Urothelium cell line (cell line): ENCODE measurements at regions not wholly inside any gene's neighbourhood (a gene's known extent, or its start where the extent isn't known, plus 50 kb on each side); places are given as distances from the start of the nearest gene placed in this dataset.

Experiments
- DNase-seq: peaks from one replicate; pipeline ENCODE4 v3.0.0; 2011; ENCODE audit warnings: low spot score, mixed read lengths
- FAIRE-seq: peaks from 2 replicates; lab custom pipeline; 2011; peaks lifted over from hg19 to GRCh38; lab: Jason Lieb, UNC

DNA sequence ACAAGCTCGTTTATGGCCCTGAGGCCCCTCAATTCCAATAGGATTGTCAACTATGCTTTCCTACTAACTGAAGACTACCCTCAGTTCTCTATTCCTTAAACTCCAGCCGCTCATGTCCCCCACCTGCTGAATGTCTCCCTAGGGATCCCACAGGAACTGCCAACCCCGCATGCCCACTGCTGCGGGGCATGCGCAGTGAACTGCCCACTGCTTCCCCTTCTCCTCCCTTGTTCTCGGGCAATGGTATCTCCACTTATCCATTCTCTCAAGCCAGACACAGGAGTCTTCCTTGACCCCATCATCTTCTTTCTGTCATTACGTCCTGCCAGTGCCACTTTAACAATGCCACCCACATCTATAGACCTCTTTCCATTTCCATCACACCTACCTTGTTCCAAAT lies 90.0 kb downstream of the FGF18 start:
- DNase-seq = no peak
- no peak for FAIRE-seq

DNA sequence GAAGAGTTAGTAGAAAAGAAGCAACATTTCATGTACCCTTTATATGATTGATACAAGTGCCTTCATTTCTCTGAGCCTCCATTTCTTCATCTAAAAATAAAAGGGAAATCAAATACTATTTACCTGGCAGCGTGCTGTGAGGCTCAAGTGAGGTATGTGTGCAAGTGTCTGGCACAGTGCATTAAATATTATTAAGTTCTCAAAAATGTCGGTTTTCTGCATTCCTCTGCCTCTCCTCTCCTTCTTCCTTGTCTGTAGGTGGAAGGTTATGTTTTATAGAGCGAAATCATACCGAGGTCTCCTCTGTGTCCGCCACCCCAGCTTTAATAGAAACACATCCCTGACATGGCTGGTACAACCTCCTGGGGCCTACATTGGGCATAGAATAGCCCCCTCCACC lies 93.0 kb downstream of the FGF18 start:
- FAIRE-seq = no peak
- DNase-seq = no peak

DNA sequence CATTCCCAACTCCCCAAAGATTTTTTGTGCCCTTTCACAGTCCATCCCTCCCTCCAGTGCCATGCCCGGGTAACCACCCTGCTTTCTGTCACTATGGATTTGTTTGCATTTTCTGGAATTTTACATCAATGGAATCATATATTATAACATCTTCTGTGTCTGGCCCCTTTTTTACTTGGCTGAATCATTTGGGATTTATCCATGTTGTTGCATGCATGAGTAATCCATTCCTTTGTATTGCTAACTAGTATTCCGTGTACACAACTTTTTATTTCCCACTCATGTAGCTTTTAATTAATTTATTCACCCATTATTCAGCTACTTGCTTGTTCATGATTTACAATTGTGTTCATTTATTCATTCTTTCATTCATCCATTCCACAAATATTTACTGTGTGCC lies 94.1 kb downstream of the FGF18 start:
- FAIRE-seq = no peak

DNA sequence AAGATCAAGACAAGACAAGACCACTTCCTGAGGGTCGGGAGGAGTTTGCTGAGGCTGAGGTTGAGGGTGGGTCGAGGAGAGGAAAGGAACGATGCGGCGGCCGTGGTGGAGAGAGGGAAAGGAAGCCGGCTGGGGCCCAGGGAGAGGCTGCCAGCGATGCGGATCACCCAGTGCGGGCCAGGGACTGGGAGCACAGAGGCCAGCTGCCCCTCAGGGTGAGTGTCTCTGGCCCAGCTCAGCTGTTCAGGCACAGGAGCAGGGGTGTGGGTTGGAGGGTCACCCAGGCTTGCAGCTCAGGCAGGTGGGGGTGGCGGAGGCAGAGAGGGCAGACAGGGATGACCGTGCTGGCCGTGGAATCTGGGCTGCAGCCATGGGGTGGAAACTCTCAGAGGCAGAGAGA lies 99.5 kb downstream of the FGF18 start:
- no peak for FAIRE-seq

More for the DNA sequence above, 94.1 kb downstream of the FGF18 start:
- DNase-seq = no peak

DNA sequence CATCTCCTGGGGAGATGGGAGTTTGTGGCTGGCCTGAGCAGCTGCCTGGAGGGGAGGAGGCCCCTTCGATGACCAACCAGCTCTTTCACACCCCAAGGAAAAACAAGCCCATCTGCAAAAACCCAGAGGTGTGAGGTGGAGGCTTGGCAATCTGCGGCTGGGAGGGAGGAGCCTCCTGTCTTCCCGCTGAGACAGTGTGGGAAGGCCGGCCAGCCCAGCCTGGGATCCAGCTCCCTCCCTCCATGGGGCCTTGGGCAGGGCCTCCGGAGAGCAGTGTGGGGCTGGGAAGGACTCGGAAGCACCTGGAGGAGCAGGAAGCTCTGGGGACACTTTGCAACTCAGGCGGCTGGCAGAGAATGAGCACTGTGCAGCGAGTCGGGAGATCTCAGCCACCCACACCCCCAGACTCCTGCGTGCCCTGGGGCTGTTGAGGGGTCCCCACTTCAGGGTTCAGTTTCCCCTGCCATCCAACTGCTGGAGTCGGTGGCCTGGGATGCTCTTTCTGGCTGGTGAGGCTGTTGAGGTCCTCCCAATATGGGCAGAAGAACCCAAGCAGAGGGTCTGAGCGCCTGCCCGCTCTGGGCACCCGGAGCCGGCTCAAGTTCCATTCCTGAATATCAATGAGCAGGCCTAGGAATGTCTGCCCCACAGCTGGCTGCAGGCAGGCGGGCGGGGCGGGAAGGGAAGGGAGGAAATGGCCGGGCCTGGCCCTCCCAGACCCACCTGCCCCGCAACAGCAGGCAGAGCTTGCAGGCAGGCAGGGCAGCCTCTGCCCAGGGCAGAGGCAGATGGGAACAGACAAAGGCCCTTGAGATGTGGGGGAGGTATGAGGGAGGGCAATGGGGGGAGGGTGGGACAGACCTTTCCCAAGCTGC lies 101.1 kb downstream of the FGF18 start:
- no peak for FAIRE-seq
- peak; percentile 80 for DNase-seq

More for the DNA sequence above, 99.5 kb downstream of the FGF18 start:
- no peak for DNase-seq

DNA sequence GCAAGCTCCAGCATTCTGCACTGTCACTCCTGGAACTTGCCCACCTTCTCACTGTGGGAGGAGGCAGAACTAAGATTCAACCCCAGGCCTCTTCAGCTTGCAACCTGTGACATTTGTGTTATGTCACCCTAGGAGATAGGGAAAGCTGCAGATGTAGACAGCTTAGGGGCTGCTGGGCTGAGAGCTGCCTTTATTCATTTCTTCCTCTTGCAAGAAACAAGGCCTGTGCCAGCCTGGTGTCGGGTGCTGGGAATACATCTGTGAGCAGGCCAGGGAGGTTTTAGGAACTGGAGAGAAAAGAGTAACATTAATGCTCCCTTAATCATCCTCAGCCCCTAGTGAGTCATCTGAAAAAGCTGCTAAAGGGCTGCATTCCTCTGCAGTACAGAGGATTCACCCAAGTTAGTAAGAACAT lies 101.8 kb downstream of the FGF18 start:
- peak; percentile 71 for FAIRE-seq
- DNase-seq = peak; percentile 89

DNA sequence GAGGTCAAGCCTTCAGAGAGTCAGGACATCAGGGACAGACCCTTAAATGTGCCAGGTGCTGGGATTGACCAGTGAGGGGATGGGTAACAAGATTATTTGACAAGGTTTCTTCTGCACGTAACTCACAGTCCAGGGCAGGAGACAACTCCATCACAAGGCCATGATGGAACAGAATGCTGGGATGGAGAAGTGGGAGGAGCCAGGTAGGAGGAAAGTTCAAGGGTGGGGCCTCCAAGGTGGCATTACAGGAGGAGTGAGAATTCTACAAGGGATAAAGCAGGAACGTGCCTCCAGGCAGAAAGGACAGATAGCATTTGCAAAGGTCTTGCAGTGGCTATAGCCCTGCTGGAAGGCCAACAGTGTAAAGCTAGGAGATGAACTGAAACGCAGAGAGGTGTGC lies 102.2 kb downstream of the FGF18 start:
- FAIRE-seq (no peak), DNase-seq (peak; percentile 70)

DNA sequence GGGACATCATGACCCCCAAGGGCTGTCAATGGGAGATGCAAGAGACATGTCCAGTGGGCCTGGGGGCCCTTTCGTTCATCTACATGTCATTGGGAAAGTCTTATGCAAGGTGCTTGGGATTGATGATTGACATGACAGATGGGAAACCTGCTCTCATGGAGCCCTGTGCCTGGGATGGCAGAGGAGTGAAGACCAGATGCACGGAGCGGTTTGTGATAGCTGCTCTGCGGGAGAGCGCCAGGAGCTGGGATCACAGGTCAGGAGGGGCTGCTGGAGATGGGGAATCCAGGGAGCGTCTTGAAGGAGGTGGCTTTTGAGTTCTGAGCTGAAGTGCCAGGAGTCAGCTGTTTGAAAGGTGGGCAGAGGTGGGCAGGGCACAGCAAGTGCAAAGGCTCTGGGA lies 104.3 kb downstream of the FGF18 start:
- DNase-seq (no peak), FAIRE-seq (no peak)

DNA sequence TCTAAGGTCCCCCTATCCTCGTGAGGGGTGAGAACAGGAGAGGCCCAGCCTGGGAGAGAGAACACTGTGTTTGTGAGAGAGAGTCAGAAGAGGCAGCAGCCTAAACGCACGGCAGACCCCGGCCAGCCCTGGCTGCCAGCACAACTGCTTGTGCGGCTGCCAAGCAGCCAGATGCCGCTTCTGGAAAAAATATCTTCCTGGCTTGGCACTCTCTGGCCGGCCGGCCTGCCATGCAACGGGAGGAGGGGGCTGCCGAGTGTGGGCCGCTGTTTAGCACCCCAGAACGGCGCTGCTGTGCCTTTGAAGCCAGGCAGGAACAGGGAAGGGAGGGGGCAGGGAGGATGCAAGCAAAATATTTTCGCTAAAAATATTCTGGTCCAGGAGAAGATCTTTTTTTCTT lies 105.0 kb downstream of the FGF18 start:
- FAIRE-seq (no peak), DNase-seq (no peak)

DNA sequence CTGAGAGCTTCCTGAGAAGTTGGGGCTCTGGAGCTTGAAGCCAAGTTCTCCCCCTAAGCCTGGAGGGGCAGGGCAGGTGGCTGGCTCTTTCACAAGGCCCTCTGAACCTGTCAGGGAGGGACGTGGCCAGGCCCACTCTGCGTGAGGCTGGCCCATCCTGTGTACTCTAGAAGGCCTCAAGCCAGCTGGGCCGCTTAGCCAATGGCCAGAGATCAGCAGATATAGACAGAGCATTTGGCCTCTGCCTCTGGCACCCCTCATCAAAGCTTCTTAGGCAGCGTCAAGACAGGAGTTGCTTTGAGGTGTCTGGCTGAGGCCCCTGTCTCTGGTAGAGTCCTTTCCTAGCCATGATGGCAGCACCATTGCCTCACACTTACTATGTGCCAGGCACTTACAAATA lies 105.6 kb downstream of the FGF18 start:
- no peak for FAIRE-seq
- DNase-seq = no peak

DNA sequence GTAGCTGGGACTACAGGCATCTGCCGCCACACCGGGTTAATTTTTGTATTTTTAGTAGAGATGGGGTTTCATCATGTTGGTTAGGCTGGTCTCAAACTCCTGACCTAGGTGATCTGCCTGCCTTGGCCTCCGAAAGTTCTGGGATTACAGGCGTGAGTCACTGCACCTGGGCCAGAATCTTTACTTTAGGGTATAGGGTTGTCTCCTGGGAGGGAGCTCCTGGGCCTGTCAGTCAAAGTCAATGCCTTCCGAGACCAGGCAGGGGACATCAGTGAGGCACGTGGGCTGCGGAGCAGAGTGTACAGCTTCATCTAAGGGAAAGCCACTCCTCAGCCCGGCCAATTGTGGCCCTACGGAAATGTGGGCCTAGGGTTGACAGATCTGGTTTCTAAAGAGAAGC lies 108.6 kb downstream of the FGF18 start:
- DNase-seq (no peak), FAIRE-seq (no peak)

DNA sequence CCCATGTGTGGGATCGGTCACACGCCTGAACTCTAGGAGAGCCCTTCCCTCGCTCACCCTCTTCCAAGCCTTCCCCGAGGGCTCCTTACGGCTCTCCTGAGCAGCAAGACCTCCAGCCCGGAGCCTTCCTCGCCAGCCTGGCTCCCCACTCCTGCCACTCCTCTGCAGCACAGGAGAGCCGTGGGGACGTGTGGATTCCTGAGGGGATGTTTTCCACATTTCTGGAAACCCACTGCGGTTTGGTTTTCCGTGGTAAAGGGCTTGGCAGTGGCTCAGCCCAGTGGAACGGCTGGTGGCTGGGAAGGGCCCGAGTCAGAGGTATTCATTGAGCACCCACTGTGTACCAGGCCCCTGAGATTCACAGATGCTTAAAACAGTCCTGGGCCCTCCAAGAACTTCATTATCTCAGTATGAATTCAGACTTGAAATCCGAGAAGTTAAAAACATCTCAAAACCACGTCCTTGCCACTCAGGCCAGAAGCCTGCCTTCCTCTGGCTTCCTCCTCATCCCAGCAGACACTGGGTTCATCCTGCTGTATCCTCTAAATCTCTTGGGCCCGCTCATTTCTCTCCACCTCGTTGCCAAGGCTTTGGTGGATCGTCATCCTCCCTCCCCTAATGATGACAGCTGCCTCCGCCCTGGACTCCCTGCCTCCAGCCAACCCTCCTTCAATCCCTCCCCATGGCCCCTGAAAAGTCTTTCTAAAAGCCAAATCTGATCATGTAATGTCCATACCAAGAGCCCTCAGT lies 109.6 kb downstream of the FGF18 start:
- DNase-seq (no peak), FAIRE-seq (no peak)

DNA sequence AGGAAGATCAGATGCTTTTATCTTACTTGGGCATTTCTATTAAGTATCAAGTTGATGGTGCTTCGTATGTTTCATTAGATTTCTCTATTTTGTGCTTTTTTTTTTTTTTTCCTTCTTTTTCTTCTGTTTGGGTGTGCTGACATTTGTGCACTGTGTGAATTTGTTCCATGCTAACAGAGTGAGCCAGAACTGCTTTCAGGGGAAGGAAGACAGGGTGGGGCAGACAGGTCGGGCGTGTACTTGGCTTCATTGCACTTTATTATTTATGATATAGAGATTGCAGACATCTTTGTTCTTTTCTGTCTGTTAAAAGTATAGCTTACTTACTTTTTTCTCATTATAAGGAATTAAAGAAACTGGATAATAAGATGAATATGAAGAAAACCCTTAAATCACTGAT lies 112.2 kb downstream of the FGF18 start:
- FAIRE-seq = no peak

DNA sequence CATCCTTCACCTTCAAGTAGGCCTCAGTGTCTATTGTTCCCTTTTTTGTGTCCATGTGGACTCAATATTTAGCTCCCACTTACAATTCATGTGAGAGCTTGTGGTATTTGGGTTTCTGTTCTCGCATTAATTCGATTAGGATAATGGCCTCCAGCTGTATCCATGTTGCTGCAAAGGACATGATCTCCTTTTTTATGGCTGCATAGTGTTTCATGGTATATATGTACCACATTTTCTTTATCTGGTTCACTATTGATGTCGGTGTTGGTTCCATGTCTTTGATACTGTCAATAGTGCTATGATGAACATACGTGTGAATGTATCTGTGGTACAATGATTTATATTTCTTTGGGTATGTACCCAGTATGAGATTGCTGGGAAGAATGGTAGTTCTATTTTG lies 113.7 kb downstream of the FGF18 start:
- FAIRE-seq (no peak), DNase-seq (no peak)

More for the DNA sequence above, 112.2 kb downstream of the FGF18 start:
- no peak for DNase-seq

DNA sequence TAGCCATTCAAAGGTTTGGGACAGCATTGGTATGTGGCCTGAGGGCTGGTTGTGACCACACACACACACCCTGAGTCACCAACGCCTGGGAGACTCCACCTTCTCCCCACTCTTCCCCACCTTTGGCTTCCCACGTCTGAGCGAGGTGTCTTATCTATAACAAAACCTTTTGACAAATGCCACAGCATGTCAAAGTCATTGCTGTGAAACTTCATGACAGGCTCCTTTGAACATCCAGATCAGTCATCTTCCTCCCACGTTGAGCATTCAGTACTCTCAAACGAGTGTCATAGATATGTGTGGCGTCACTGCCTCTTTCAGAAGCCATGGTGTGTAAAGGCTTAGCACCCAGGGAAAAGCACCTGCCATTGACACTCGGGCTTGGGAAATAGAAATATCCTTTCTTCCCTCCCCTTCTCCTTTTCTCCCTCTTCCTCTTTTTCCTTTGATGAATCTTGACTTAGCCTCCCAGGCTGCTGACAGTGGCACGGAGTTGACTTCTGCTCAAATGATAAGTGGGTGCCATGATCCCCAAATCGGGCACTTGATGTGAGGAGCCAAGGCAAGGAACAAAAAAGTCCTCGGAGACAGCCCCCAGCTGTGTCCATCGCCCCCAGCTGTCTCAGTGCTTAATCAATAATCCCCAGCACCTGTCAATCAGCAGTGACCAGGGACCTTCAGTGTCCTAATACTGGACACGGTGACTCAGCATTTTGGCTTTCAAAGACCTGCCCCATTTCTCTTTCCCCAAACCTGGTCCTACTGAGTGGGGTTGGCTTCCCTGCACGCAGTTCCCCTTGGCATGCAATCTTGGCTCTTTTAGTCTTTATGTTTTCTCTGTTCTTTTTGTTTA lies 114.8 kb downstream of the FGF18 start:
- no peak for FAIRE-seq
- peak; percentile 30 for DNase-seq

DNA sequence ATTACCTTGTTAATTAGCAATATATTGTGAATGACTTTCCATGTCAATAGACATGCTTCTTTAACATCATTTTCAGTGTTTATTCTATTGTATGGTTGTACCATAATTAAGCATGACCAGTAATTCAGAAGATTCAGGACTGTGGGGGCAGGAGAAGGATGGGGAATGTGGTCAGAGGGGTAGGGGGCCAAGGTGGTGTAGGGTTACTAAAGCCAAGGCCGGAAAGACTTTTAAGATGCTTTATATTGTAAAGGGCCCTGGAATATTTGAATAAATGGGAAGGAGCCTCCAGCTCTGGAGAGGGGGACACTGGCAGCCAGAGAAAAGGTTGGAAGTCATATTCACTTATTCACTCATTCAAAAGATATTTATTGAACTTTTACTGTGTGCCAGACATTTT lies 115.7 kb downstream of the FGF18 start:
- no peak for FAIRE-seq
- DNase-seq = no peak

DNA sequence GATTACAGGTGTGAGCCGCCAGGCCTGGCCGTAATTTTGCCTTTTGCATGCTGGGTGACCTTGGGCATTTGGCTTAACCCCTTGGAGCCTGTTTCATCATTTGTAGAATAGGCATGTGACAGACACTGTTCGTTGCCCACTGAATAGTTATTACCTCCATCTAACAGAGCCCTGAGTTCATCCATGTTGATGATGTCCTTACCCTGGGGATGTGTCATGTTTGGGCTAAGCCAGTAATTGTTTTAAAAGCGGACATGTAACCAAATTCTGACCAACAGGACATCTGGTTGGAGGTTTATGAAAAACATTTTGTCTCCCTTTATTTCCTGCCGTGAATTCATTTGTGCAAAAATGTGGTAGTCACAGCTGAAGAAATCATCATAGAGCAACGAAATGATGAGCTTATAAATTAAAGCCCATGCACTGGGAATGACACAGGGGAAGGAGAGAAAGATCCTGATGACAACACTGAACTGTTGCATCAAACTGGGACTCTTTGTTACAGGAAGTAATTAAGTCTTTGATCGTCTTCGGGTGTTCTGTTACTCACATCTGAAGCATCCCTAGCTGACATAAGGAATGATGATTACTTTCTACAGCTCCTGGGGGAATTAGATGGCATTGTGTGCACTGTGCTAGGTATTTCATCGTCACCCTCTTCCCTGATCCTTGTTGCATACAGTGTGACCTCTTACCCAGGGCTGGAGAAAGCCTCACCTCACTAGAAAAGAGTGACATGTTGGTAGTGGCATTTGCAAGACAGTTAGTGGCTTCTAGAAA lies 117.8 kb downstream of the FGF18 start:
- FAIRE-seq (no peak), DNase-seq (peak; percentile 23)

DNA sequence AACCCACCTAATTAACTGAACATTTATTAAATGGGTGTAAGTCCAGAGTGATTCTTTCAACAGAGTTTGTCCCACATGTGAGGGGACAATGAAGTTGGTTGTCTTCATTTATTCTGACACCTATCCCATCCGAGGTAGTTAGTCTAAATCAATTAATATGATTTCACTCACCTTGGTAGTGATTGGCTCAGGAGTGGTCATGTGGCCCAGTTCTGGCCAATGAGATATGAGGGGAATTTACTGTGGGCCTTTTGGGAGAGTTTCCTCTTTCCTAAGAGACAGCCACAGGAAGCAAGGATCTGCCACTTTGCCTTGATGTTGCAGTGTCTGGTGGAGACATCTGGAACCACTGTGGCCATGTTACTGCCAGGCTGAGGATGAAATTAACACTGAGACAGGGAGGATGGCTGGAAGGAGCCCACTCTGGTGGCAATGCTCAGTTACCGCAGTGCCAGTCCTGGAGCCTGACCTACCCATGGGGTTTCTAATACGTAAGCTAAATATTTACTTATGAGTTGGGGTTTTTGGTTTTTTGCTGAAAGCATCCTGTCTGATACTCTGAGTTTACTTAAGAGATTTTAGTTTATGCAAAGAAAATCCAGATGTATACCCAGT lies 118.6 kb downstream of the FGF18 start:
- no peak for FAIRE-seq
- no peak for DNase-seq

DNA sequence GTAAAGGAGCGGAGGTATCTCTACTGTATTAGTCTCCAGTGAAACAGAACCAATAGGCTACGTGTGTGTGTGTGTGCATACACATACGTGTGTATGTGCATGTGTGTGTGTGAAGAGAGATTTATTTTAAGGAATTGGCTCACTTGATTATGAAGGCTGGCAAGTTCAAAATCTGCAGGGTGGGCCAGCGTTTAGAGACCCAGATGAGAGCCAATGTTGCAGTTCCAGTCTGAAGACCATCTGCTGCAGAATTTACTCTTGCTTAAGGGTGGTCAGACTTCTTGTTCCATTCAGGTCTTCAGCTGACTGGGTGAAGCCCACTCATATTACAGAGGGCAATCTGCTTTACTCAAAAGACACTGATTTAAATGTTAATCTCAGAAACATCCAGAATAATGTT lies 119.2 kb downstream of the FGF18 start:
- no peak for DNase-seq

DNA sequence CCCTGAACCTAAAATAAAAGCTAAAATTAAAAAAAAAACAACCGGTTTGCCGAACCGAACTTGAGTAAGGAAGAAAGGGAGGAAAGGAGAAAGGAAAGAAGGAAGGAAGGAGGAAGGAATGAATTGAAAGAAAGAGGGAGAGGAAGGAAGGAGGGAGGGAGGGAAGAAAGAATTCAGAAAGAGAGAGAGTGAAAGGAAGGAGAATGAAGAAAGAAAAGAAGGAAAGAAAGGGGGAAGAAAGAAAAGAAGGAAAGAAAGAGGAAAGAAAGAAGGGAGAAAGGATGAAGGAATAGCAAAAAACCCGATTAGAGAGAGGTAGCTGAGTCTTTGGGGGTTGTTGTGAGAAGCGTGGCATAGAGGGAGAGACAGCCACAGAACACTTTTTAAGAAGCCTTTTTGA lies 121.4 kb downstream of the FGF18 start:
- DNase-seq (no peak), FAIRE-seq (no peak)

More for the DNA sequence above, 119.2 kb downstream of the FGF18 start:
- no peak for FAIRE-seq
